AG09309 (cell line): ENCODE measurements at regions not wholly inside any gene's neighbourhood (a gene's known extent, or its start where the extent isn't known, plus 50 kb on each side); places are given as distances from the start of the nearest gene placed in this dataset.

Experiments
- DNase-seq: peaks from one replicate; pipeline ENCODE4 v3.0.0-alpha.2; 2010; ENCODE audit warnings: low read depth
- H3K4me3 ChIP-seq: 2 replicates; pipeline ENCODE4 v1.5.1; 2011; ENCODE audit warnings: mild to moderate bottlenecking, low read depth, low read length, moderate library complexity; ENCODE audit not compliant: control insufficient read depth
- TF ChIP-seq, protein P1 (sequence below): IDR thresholded peaks from 2 replicates; pipeline ENCODE4 v1.5.1; 2011; ENCODE audit warnings: mild to moderate bottlenecking, low read depth, low read length, inconsistent platforms; ENCODE audit not compliant: insufficient read depth, control insufficient read depth; ENCODE audit errors: missing control alignments

DNA sequence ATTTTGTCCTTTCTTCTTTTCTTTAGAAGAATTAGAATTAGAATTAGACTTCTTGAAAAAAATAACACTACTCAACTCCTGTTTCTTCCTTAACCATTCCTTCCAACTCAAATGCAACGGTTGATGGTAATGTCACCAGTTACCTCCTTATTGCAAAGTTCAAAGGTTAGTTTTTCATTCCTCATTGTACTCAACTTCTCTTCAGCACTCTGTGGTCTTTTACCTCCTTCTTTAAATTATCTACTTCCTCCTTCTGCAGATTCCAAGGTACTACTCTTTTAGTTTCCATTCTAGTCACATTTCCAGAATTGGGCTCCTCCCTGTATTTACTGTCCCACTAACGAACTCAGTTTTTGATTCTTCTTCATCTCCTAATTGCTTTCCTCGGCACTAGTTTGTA lies 700.7 kb downstream of the SATB2 start:
- TF ChIP-seq, protein P1, sequence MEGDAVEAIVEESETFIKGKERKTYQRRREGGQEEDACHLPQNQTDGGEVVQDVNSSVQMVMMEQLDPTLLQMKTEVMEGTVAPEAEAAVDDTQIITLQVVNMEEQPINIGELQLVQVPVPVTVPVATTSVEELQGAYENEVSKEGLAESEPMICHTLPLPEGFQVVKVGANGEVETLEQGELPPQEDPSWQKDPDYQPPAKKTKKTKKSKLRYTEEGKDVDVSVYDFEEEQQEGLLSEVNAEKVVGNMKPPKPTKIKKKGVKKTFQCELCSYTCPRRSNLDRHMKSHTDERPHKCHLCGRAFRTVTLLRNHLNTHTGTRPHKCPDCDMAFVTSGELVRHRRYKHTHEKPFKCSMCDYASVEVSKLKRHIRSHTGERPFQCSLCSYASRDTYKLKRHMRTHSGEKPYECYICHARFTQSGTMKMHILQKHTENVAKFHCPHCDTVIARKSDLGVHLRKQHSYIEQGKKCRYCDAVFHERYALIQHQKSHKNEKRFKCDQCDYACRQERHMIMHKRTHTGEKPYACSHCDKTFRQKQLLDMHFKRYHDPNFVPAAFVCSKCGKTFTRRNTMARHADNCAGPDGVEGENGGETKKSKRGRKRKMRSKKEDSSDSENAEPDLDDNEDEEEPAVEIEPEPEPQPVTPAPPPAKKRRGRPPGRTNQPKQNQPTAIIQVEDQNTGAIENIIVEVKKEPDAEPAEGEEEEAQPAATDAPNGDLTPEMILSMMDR: no peak
- no peak overlapping the region for H3K4me3 ChIP-seq
- no peak for DNase-seq

DNA sequence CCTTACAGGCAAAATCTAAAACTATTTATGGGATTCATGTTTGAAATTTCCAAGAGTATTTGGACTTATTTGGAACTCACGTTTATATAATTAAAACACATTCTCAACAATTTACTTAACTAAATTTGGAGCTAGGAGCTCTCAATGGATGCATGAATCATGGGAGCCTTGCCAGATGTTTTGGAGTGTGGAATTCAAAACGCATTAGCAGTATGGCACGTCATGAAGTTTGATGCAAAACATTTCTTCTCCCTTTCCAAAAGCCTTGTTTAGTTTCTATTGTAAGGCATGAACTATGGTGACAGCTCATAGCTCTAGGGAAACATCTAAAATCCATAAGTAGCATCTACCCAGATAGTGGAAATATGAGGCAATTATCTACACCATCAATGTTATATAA lies 701.6 kb downstream of the SATB2 start:
- DNase-seq: peak; percentile 43
- TF ChIP-seq, protein P1: no peak
- no peak overlapping the region for H3K4me3 ChIP-seq

DNA sequence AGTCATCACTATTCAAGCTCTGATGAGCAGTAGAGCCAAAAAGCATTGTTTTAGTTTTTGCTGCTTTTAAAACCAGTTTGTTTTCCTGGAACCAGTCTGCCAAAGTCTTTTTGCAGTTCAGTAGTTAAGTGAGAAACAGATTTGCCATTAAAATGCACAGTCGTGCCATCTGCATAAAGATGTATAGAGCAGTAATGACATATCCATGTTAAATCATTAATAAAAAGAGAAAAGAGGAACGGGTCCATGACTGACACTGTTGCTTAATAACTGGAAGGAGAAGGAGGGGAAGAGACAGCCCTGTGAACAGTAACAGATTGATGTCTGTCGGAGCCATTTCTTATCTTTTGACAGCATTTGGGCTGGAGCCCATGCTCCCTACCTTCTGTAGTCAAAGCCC lies 704.6 kb downstream of the SATB2 start:
- DNase-seq: no peak
- TF ChIP-seq, protein P1: no peak
- H3K4me3 ChIP-seq: no peak overlapping the region

DNA sequence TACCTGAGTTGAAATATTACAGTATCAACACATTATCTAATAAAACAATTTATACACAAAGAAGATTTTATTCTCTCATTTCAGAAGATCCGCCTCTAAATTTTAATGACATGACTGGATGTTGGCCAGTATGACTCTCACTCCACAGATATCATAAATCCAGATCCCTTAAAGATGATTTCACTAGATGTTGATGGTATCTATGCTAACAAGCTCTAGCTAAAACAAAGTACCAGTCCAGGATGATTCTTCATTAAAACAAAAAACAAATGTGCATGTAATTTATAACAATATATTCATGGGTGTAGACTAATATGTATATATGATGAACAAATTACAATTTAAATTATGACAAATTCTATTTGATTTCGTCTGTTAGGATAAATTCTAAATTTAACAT lies 708.4 kb downstream of the SATB2 start:
- TF ChIP-seq, protein P1: no peak
- DNase-seq: no peak
- H3K4me3 ChIP-seq: no peak overlapping the region

DNA sequence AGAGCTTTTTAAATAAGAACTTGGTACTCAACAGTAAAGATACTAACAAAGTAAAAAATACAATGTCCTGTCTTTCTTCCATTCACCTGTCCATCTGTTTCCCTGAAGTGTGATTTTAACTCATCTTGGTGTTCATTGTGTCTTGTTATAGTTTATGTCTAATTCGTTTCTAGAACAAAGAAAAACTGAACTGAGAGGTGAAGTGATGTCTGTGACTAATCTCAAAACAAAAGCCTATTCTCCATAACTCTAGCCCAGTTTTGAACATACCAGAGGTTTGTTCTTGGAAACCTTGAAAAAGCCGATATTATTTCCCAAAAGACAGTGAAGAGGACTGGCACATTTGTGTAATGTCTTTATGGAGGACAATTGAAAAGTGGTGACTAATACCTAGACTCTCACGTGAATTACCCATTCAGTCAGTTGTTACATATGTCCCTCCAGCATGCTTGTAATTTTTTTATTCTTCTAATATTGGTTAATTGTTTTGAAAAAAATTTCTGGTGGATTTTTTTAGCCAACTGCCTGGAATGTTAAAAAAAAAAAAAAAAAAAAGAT lies 725.8 kb downstream of the SATB2 start:
- TF ChIP-seq, protein P1: no peak
- DNase-seq: no peak
- no peak overlapping the region for H3K4me3 ChIP-seq

DNA sequence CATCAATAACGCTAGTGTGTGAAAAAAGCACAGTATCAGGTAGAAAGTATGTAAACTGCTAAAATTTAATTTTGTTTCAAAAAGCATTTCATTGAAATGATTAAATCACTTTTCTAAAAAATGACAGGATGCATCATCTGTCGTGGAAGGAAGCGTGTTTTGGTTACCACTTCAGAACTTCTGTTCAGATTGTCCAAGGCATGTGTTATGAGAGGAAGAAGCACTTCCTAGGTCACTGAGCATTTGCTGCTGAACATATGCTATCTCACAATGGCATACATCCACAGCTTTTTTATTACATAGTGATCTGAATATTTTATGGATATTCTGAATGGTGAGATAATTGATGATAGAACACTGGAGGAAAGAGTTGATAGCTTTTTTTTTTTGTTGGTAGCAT lies 737.5 kb downstream of the SATB2 start:
- TF ChIP-seq, protein P1: no peak
- no peak for DNase-seq
- H3K4me3 ChIP-seq: no peak overlapping the region

DNA sequence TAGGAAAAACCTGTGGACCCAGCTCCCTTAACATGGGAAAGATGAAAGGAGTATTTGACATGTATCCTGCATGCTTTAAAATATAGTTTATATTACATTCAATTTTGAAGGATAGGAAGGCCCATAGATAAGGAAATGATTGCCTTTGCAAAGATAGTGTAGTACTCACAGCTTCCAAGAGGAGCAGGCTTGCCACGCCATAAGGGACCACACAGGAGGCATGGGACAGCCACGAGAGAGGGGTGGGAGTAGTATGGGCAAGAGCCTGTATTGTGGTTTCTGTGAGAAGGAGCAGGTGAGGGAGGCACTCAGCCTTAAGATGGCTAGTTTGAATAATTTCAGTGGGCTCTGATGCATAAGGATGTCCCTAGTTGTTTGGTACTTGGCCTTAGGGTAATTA lies 740.3 kb downstream of the SATB2 start:
- DNase-seq: no peak
- no peak overlapping the region for H3K4me3 ChIP-seq
- TF ChIP-seq, protein P1: no peak
